Stomach smooth muscle (tissue), 2 donors: ENCODE measurements at regions not wholly inside any gene's neighbourhood (a gene's known extent, or its start where the extent isn't known, plus 50 kb on each side); places are given as distances from the start of the nearest gene placed in this dataset.
"Not testable (repeated sequence)": the region's sequence is repeated elsewhere in the genome, so short reads cannot be mapped to it uniquely, and the experiment has no call there.

Source experiments
- H3K27ac ChIP-seq: one replicate; pipeline ENCODE4 v1.7.0; 2013; ENCODE audit warnings: mild to moderate bottlenecking, low read length, inconsistent platforms
- H3K27me3 ChIP-seq, 2 donors: one replicate each; pipeline ENCODE4 v1.7.0; 2013; ENCODE audit warnings: low read length in 2 of 2; ENCODE audit not compliant: insufficient read depth in 2 of 2, control insufficient read depth in 1 of 2
- H3K36me3 ChIP-seq, 2 donors: one replicate each; pipeline ENCODE4 v1.7.0; 2013; ENCODE audit warnings: low read length in 2 of 2; ENCODE audit not compliant: control insufficient read depth in 2 of 2, insufficient read depth in 2 of 2
- H3K4me1 ChIP-seq: one replicate; pipeline ENCODE4 v1.7.0; 2013; ENCODE audit warnings: low read length; ENCODE audit not compliant: control insufficient read depth, insufficient read depth
- H3K4me3 ChIP-seq, 2 donors: one replicate each; pipeline ENCODE4 v1.7.0; 2013; ENCODE audit warnings: low read length in 2 of 2
- H3K9ac ChIP-seq, 2 donors: one replicate each; pipeline ENCODE4 v1.7.0; 2013; ENCODE audit warnings: low read length in 2 of 2, mild to moderate bottlenecking in 1 of 2
- H3K9me3 ChIP-seq, 2 donors: one replicate each; pipeline ENCODE4 v1.7.0; 2013; ENCODE audit warnings: low read length in 2 of 2; ENCODE audit not compliant: control insufficient read depth in 2 of 2
- donor health status: healthy.
- donor health status: Pancreatic carcinoma.

GRCh38 chr5:97501286-97501964 lies 318.4 kb upstream of the RIOK2 start:
- no peaks in the 10 kb centered on the region for H3K36me3 ChIP-seq
- H3K27me3 ChIP-seq = no peaks in the 10 kb centered on the region
- H3K9ac ChIP-seq = no peak overlapping the region
- H3K27ac ChIP-seq = no peak overlapping the region
- H3K4me3 ChIP-seq = no peak overlapping the region
- no peaks in the 10 kb centered on the region for H3K9me3 ChIP-seq
- H3K4me1 ChIP-seq = peaks cover 3% of the 10 kb centered on the region

- Histone ChIP-seq H3K36me3 (no peaks in the 10 kb centered on the region), H3K9me3 (no peaks in the 10 kb centered on the region), H3K9ac (no peak overlapping the region), H3K27me3 (no peaks in the 10 kb centered on the region), H3K4me1 (peaks cover 3% of the 10 kb centered on the region), H3K4me3 (no peak overlapping the region), H3K27ac (no peak overlapping the region)
Measured at GRCh38 chr5:97501965-97502305, 318.9 kb upstream of the RIOK2 start.

GRCh38 chr5:97508864-97509263 lies 325.8 kb upstream of the RIOK2 start:
- no peak overlapping the region for H3K4me3 ChIP-seq
- no peaks in the 10 kb centered on the region for H3K27me3 ChIP-seq
- no peak overlapping the region for H3K9ac ChIP-seq
- no peaks in the 10 kb centered on the region for H3K4me1 ChIP-seq
- H3K9me3 ChIP-seq = no peaks in the 10 kb centered on the region
- H3K27ac ChIP-seq = no peak overlapping the region
- no peaks in the 10 kb centered on the region for H3K36me3 ChIP-seq

GRCh38 chr5:97519565-97519964 lies 336.5 kb upstream of the RIOK2 start:
- not testable (repeated sequence) for H3K9me3 ChIP-seq, H3K4me3 ChIP-seq, H3K27me3 ChIP-seq, H3K27ac ChIP-seq, H3K9ac ChIP-seq, H3K36me3 ChIP-seq, H3K4me1 ChIP-seq

- not testable (repeated sequence) for H3K36me3 ChIP-seq, H3K4me3 ChIP-seq, H3K4me1 ChIP-seq, H3K9ac ChIP-seq, H3K27ac ChIP-seq, H3K27me3 ChIP-seq, H3K9me3 ChIP-seq
Measured at GRCh38 chr5:97523336-97523735, 340.3 kb upstream of the RIOK2 start.

- Histone ChIP-seq H3K27me3 (no peaks in the 10 kb centered on the region), H3K4me3 (no peak overlapping the region), H3K9ac (no peak overlapping the region), H3K27ac (no peak overlapping the region), H3K4me1 (no peaks in the 10 kb centered on the region), H3K9me3 (no peaks in the 10 kb centered on the region), H3K36me3 (no peaks in the 10 kb centered on the region)
Measured at GRCh38 chr5:97525780-97526179, 342.7 kb upstream of the RIOK2 start.

GRCh38 chr5:97528941-97529340 lies 345.9 kb upstream of the RIOK2 start:
- H3K9me3 ChIP-seq = no peaks in the 10 kb centered on the region
- no peak overlapping the region for H3K4me3 ChIP-seq
- H3K9ac ChIP-seq = no peak overlapping the region
- H3K4me1 ChIP-seq = no peaks in the 10 kb centered on the region
- H3K27ac ChIP-seq = no peak overlapping the region
- no peaks in the 10 kb centered on the region for H3K27me3 ChIP-seq
- H3K36me3 ChIP-seq = no peaks in the 10 kb centered on the region

GRCh38 chr5:97529354-97529985 lies 346.4 kb upstream of the RIOK2 start:
- Histone ChIP-seq H3K4me1 (no peaks in the 10 kb centered on the region), H3K27me3 (no peaks in the 10 kb centered on the region), H3K4me3 (no peak overlapping the region), H3K9ac (no peak overlapping the region), H3K27ac (no peak overlapping the region), H3K36me3 (no peaks in the 10 kb centered on the region), H3K9me3 (no peaks in the 10 kb centered on the region)

- H3K27me3 ChIP-seq = no peaks in the 10 kb centered on the region
- H3K4me1 ChIP-seq = no peaks in the 10 kb centered on the region
- no peak overlapping the region for H3K4me3 ChIP-seq
- no peaks in the 10 kb centered on the region for H3K9me3 ChIP-seq
- no peak overlapping the region for H3K27ac ChIP-seq
- H3K9ac ChIP-seq = no peak overlapping the region
- no peaks in the 10 kb centered on the region for H3K36me3 ChIP-seq
Measured at GRCh38 chr5:97531549-97531948, 348.5 kb upstream of the RIOK2 start.

- H3K27me3 ChIP-seq = no peaks in the 10 kb centered on the region
- H3K4me3 ChIP-seq = no peak overlapping the region
- H3K36me3 ChIP-seq = no peaks in the 10 kb centered on the region
- H3K27ac ChIP-seq = no peak overlapping the region
- no peaks in the 10 kb centered on the region for H3K4me1 ChIP-seq
- H3K9ac ChIP-seq = no peak overlapping the region
- no peaks in the 10 kb centered on the region for H3K9me3 ChIP-seq
Measured at GRCh38 chr5:97534166-97534565, 351.1 kb upstream of the RIOK2 start.

- H3K27me3 ChIP-seq = no peaks in the 10 kb centered on the region
- no peaks in the 10 kb centered on the region for H3K36me3 ChIP-seq
- H3K9ac ChIP-seq = no peak overlapping the region
- H3K4me3 ChIP-seq = no peak overlapping the region
- no peaks in the 10 kb centered on the region for H3K9me3 ChIP-seq
- H3K27ac ChIP-seq = no peak overlapping the region
- no peaks in the 10 kb centered on the region for H3K4me1 ChIP-seq
Measured at GRCh38 chr5:97536683-97537082, 353.6 kb upstream of the RIOK2 start.
